ENCODE measurements at regions not wholly inside any gene's neighbourhood (a gene's known extent, or its start where the extent isn't known, plus 50 kb on each side); places are given as distances from the start of the nearest gene placed in this dataset.

DNA sequence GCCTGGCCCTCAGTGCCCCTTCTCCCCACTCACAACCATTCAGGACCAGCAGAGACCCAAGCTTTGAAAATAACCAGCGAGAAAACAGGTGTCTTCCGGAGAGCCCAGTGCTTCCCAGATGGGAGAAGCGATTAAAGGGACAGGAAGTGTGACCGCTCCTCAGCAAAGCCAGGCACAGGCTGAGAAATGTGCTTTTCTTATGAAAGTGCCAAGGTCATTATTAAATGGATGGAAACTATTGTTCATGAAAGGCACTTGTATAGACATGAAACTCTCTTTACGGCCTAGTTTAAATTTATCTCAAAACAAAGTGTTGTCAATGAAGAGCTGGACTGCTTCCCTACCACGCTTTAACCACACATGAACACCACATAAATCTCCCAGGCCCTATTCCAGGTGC lies 210.4 kb downstream of the SPTSSA start:
- DNase-seq (ENCODE audit: low read depth), result no peak
- TF ChIP-seq, protein P1, sequence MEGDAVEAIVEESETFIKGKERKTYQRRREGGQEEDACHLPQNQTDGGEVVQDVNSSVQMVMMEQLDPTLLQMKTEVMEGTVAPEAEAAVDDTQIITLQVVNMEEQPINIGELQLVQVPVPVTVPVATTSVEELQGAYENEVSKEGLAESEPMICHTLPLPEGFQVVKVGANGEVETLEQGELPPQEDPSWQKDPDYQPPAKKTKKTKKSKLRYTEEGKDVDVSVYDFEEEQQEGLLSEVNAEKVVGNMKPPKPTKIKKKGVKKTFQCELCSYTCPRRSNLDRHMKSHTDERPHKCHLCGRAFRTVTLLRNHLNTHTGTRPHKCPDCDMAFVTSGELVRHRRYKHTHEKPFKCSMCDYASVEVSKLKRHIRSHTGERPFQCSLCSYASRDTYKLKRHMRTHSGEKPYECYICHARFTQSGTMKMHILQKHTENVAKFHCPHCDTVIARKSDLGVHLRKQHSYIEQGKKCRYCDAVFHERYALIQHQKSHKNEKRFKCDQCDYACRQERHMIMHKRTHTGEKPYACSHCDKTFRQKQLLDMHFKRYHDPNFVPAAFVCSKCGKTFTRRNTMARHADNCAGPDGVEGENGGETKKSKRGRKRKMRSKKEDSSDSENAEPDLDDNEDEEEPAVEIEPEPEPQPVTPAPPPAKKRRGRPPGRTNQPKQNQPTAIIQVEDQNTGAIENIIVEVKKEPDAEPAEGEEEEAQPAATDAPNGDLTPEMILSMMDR (conservative IDR thresholded peaks at IDR 0.05; ENCODE audit: low read length), result no peak
- H3K4me3 ChIP-seq (ENCODE audit: low read length), result no peak overlapping the region

- no peak for DNase-seq (ENCODE audit: low read depth)
Measured at GRCh38 chr14:34250959-34251358, 211.1 kb downstream of the SPTSSA start.

DNA sequence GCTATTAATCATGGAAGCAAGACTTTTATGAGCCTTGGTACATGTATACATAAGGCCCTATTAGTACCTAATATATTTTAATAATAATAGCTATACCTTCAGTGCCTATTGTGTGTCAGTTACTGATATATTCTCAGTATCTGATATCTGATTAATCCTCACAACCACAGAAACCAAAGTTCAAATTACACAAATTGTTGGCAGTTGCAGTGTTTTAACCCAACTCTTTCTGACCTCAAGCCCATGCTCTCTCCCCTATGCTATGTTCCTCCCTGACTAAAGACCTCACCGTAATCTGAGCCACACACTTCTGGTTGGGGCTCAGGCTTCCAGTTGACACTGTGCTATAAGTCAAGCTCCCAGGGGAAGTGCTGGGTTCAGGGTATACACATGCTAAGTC lies 214.4 kb downstream of the SPTSSA start:
- H3K4me3 ChIP-seq (ENCODE audit: low read length), result no peak overlapping the region
- TF ChIP-seq, protein P1 (conservative IDR thresholded peaks at IDR 0.05; ENCODE audit: low read length), result no peak
- DNase-seq (ENCODE audit: low read depth), result no peak

More at GRCh38 chr14:34250959-34251358, 211.1 kb downstream of the SPTSSA start:
- TF ChIP-seq, protein P1 (conservative IDR thresholded peaks at IDR 0.05; ENCODE audit: low read length), result no peak
- H3K4me3 ChIP-seq (ENCODE audit: low read length), result no peak overlapping the region

DNA sequence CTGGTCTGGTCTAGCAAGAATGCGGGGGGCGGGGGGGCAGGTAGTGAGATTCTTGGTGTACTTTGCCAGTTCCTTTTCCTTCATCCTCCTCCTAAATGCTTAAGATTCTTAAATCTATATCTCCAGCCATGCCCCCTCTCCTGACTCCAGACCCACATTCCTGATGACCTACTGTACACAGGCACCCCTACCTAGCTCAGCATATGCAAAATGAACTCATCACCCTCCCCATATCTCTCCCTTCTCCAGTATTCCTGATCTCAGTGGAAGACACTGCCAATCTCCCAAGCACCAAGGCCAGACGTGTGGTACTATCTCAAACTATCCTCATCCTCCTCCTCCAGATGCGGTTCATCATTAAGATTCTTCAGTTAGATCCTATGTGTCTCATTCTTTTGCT lies 215.8 kb downstream of the SPTSSA start:
- DNase-seq (ENCODE audit: low read depth), result no peak

DNA sequence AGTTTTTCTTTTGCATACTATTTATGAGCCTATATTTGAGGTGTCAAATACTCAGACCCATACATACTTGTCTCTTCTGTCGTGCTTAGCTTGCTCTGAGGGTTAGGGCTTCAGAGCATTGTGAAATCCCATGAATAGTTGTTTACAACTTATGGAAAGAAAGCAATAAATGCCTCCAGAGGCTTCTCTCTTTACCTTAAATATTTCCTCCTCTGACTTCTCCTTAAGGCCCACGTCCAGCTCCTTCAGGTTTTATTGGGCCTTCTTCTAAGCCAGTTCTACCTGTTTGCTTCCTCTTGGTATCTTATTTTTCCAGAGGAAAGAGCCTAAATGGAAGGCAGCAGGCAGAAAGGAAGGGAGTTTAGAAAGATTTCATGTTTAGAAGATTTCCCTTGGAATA lies 218.6 kb downstream of the SPTSSA start:
- DNase-seq (ENCODE audit: low read depth), result no peak
- no peak overlapping the region for H3K4me3 ChIP-seq (ENCODE audit: low read length)
- TF ChIP-seq, protein P1 (conservative IDR thresholded peaks at IDR 0.05; ENCODE audit: low read length), result no peak

More for the DNA sequence above, 215.8 kb downstream of the SPTSSA start:
- TF ChIP-seq, protein P1 (conservative IDR thresholded peaks at IDR 0.05; ENCODE audit: low read length), result no peak
- H3K4me3 ChIP-seq (ENCODE audit: low read length), result no peak overlapping the region

- TF ChIP-seq, protein P1 (conservative IDR thresholded peaks at IDR 0.05; ENCODE audit: low read length), result no peak
- H3K4me3 ChIP-seq (ENCODE audit: low read length), result no peak overlapping the region
- DNase-seq (ENCODE audit: low read depth), result no peak
Measured at GRCh38 chr14:34243001-34243400, 219.0 kb downstream of the SPTSSA start.

DNA sequence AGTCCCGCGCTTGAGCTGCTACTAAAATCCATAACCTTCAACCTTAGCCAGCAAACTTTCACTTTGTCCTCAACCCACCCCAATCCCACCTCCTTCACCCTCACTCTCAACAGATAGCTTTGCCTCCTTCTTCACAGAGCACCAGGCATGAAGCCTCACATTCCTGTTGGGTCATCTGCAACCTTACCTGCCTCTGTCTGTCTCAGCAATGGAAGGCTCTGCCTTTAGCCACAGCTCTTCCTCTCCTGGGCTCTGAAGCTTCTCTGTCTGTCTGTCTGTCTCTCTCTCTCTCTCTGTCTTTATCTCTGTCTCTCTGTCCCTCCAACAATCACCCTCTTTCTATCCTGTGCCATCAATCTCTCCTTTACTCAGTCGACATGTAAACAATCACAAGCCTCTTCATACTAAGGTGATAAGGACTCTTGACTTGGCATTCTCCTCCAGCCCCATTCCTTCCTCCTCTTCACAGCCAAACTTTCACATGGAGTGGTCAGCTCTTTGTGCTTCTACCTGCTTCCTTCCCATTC lies 220.8 kb downstream of the SPTSSA start:
- no peak for DNase-seq (ENCODE audit: low read depth)
- TF ChIP-seq, protein P1 (conservative IDR thresholded peaks at IDR 0.05; ENCODE audit: low read length), result no peak
- H3K4me3 ChIP-seq (ENCODE audit: low read length), result no peak overlapping the region
